GM23338 (cell line): ENCODE measurements at regions not wholly inside any gene's neighbourhood (a gene's known extent, or its start where the extent isn't known, plus 50 kb on each side); places are given as distances from the start of the nearest gene placed in this dataset. TPM values are rescaled to one million over a fixed set of nuclear protein-coding genes. Genes with fewer than 3 reads are reported as not detected.

ENCODE experiments used
- ATAC-seq: fragments of 200-7000 bp; cut with Tn5 transposase; 3 replicates; pipeline ENCODE4 v1.9.1; 2020
- DNase-seq: peaks from one replicate; pipeline ENCODE4 v3.0.0-alpha.2; 2015; ENCODE audit warnings: low spot score
- H2AFZ ChIP-seq: fragments of 200-600 bp; sonication (generic); 2 replicates; pipeline ENCODE4 v1.8.0; 2016; ENCODE audit warnings: antibody characterized with exemption, mild to moderate bottlenecking, moderate library complexity
- H3F3A ChIP-seq: fragments of 200-600 bp; sonication (generic); replicated peaks from 2 replicates; pipeline ENCODE4 v1.8.0; 2017; ENCODE audit warnings: antibody characterized with exemption, mixed run types, low read depth
- H3K27ac ChIP-seq: fragments of 200-600 bp; sonication (generic); 2 replicates; pipeline ENCODE4 v1.6.1; 2016; ENCODE audit warnings: low read depth
- H3K27me3 ChIP-seq: fragments of 200-600 bp; sonication (generic); 2 replicates; pipeline ENCODE4 v1.8.0; 2016; ENCODE audit warnings: mild to moderate bottlenecking, mixed run types, moderate library complexity; ENCODE audit not compliant: insufficient read depth
- H3K36me3 ChIP-seq: fragments of 200-600 bp; sonication (generic); 2 replicates; pipeline ENCODE4 v1.8.0; 2016; ENCODE audit warnings: mild to moderate bottlenecking; ENCODE audit not compliant: insufficient read depth
- H3K4me1 ChIP-seq: fragments of 200-600 bp; sonication (generic); 2 replicates; pipeline ENCODE4 v1.8.0; 2016; ENCODE audit warnings: mild to moderate bottlenecking, moderate library complexity; ENCODE audit not compliant: insufficient read depth
- H3K4me2 ChIP-seq: fragments of 200-600 bp; sonication (generic); 2 replicates; pipeline ENCODE4 v1.7.1; 2017; ENCODE audit warnings: mixed run types
- H3K4me3 ChIP-seq: fragments of 200-600 bp; sonication (generic); 2 replicates; pipeline ENCODE4 v1.6.1; 2016; ENCODE audit warnings: mixed run types
- H3K79me2 ChIP-seq: fragments of 200-600 bp; sonication (generic); replicated peaks from 2 replicates; pipeline ENCODE4 v1.8.0; 2017; ENCODE audit warnings: mild to moderate bottlenecking; ENCODE audit not compliant: insufficient read depth
- H3K9me2 ChIP-seq: fragments of 200-600 bp; sonication (generic); 2 replicates; pipeline ENCODE4 v1.8.0; 2017; ENCODE audit not compliant: insufficient read depth
- H4K20me1 ChIP-seq: fragments of 200-600 bp; sonication (generic); replicated peaks from 2 replicates; pipeline ENCODE4 v1.8.0; 2017; ENCODE audit warnings: mild to moderate bottlenecking; ENCODE audit not compliant: insufficient read depth
- H3K27ac Mint-ChIP-seq: 2 replicates; pipeline ENCODE4 v1.8.0; 2020; ENCODE audit warnings: inconsistent platforms, mild to moderate bottlenecking, moderate library complexity, mixed read lengths
- H3K27me3 Mint-ChIP-seq: 3 replicates; pipeline ENCODE4 v1.8.0; 2022; ENCODE audit warnings: low read depth, mild to moderate bottlenecking, moderate library complexity, mixed read lengths, inconsistent platforms; ENCODE audit not compliant: insufficient read depth, poor library complexity
- H3K36me3 Mint-ChIP-seq: 3 replicates; pipeline ENCODE4 v1.8.0; 2021; ENCODE audit warnings: low read depth, mild to moderate bottlenecking, inconsistent platforms, moderate library complexity, mixed read lengths
- H3K4me1 Mint-ChIP-seq: 3 replicates; pipeline ENCODE4 v1.8.0; 2020; ENCODE audit warnings: mild to moderate bottlenecking, inconsistent platforms, mixed read lengths
- H3K4me3 Mint-ChIP-seq: 3 replicates; pipeline ENCODE4 v1.8.0; 2021; ENCODE audit warnings: moderate library complexity, mild to moderate bottlenecking, inconsistent platforms, mixed read lengths
- H3K9me3 Mint-ChIP-seq: 3 replicates; pipeline ENCODE4 v1.8.0; 2020; ENCODE audit warnings: moderate library complexity, mild to moderate bottlenecking, inconsistent platforms, mixed read lengths
- NANOG ChIP-seq: IDR thresholded peaks from 2 replicates; pipeline ENCODE4 v1.6.1; 2016; ENCODE audit warnings: antibody characterized with exemption, borderline replicate concordance
- ZNF114 ChIP-seq: fragments of 250-450 bp; sonication (Bioruptor Pico); IDR thresholded peaks from 2 replicates; pipeline ENCODE4 v1.5.0; 2020; ENCODE audit warnings: mild to moderate bottlenecking, moderate library complexity
- ZNF331 ChIP-seq: fragments of 250-450 bp; sonication (Bioruptor Pico); IDR thresholded peaks from 2 replicates; pipeline ENCODE4 v1.5.0; 2020; ENCODE audit warnings: low read depth, mild to moderate bottlenecking, moderate library complexity
- small RNA-seq: library from RNA; depleted of rRNA; stranded (forward); fragments of <200 nt; gene quantifications from one replicate; pipeline ENCODE3, GENCODE V24; 2014; ENCODE audit warnings: low replicate concordance
- TF ChIP-seq, protein P1 (sequence below): fragments of 250-450 bp; sonication (Bioruptor Pico); IDR thresholded peaks from 2 replicates; pipeline ENCODE4 v1.5.0; 2020; ENCODE audit warnings: mild to moderate bottlenecking, moderate library complexity

DNA sequence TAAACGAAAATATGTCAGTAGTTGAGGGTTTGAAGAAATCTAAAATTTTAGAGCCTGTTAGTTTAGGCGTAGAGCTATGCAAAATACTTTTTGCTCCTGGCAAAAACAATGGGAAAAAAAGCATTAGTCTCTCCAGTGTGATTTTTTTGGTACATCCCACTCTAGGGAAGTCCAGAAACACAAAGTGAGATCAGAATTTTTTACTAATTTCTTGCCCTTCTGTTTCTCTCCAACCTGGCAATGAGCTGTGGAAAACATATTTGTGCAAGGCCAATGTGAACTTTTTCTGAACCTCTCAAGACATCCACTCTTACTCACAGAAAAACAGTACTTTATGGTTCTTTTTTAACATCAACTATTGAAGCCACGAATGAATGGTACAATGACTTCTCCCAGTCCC lies 56.9 kb upstream of the DCN start:
- Mint-ChIP-seq H3K4me1 (no peaks in the 10 kb centered on the region), H3K27me3 (peaks cover 3% of the 10 kb centered on the region), H3K36me3 (no peaks in the 10 kb centered on the region), H3K9me3 (peaks cover 5% of the 10 kb centered on the region; the same call in 2 of the 3 replicates), H3K27ac (no peak overlapping the region), H3K4me3 (no peak overlapping the region)
- Histone ChIP-seq H2AFZ (no peak overlapping the region), H3F3A (no peaks in the 10 kb centered on the region), H3K4me3 (no peak overlapping the region), H3K4me1 (no peaks in the 10 kb centered on the region), H3K27me3 (no peaks in the 10 kb centered on the region), H3K9me2 (no peaks in the 10 kb centered on the region), H3K4me2 (no peak overlapping the region), H3K79me2 (no peaks in the 10 kb centered on the region), H4K20me1 (no peaks in the 10 kb centered on the region), H3K27ac (no peak overlapping the region), H3K36me3 (no peaks in the 10 kb centered on the region)
- TF ChIP-seq NANOG (no peak), ZNF331 (CRISPR knock-in tag) (no peak), ZNF114 (CRISPR knock-in tag) (no peak)
- TF ChIP-seq, protein P1, sequence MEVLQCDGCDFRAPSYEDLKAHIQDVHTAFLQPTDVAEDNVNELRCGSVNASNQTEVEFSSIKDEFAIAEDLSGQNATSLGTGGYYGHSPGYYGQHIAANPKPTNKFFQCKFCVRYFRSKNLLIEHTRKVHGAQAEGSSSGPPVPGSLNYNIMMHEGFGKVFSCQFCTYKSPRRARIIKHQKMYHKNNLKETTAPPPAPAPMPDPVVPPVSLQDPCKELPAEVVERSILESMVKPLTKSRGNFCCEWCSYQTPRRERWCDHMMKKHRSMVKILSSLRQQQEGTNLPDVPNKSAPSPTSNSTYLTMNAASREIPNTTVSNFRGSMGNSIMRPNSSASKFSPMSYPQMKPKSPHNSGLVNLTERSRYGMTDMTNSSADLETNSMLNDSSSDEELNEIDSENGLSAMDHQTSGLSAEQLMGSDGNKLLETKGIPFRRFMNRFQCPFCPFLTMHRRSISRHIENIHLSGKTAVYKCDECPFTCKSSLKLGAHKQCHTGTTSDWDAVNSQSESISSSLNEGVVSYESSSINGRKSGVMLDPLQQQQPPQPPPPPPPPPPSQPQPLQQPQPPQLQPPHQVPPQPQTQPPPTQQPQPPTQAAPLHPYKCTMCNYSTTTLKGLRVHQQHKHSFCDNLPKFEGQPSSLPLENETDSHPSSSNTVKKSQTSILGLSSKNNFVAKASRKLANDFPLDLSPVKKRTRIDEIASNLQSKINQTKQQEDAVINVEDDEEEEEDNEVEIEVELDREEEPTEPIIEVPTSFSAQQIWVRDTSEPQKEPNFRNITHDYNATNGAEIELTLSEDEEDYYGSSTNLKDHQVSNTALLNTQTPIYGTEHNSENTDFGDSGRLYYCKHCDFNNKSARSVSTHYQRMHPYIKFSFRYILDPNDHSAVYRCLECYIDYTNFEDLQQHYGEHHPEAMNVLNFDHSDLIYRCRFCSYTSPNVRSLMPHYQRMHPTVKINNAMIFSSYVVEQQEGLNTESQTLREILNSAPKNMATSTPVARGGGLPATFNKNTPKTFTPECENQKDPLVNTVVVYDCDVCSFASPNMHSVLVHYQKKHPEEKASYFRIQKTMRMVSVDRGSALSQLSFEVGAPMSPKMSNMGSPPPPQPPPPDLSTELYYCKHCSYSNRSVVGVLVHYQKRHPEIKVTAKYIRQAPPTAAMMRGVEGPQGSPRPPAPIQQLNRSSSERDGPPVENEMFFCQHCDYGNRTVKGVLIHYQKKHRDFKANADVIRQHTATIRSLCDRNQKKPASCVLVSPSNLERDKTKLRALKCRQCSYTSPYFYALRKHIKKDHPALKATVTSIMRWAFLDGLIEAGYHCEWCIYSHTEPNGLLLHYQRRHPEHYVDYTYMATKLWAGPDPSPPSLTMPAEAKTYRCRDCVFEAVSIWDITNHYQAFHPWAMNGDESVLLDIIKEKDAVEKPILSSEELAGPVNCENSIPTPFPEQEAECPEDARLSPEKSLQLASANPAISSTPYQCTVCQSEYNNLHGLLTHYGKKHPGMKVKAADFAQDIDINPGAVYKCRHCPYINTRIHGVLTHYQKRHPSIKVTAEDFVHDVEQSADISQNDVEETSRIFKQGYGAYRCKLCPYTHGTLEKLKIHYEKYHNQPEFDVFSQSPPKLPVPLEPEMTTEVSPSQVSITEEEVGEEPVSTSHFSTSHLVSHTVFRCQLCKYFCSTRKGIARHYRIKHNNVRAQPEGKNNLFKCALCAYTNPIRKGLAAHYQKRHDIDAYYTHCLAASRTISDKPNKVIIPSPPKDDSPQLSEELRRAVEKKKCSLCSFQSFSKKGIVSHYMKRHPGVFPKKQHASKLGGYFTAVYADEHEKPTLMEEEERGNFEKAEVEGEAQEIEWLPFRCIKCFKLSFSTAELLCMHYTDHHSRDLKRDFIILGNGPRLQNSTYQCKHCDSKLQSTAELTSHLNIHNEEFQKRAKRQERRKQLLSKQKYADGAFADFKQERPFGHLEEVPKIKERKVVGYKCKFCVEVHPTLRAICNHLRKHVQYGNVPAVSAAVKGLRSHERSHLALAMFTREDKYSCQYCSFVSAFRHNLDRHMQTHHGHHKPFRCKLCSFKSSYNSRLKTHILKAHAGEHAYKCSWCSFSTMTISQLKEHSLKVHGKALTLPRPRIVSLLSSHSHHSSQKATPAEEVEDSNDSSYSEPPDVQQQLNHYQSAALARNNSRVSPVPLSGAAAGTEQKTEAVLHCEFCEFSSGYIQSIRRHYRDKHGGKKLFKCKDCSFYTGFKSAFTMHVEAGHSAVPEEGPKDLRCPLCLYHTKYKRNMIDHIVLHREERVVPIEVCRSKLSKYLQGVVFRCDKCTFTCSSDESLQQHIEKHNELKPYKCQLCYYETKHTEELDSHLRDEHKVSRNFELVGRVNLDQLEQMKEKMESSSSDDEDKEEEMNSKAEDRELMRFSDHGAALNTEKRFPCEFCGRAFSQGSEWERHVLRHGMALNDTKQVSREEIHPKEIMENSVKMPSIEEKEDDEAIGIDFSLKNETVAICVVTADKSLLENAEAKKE (CRISPR knock-in tag), result no peak
- DNase-seq (no peak), ATAC-seq (no peak)

Small RNA genes lying in the stretch of these regions (small RNA-seq; reads per million reads assigned to genes)
- gene AC090049.2 (not detected), gene RF02110 (not detected)
